Vagina (tissue), 2 donors: ENCODE measurements at regions not wholly inside any gene's neighbourhood (a gene's known extent, or its start where the extent isn't known, plus 50 kb on each side); places are given as distances from the start of the nearest gene placed in this dataset.

ENCODE experiments used
- POLR2A ChIP-seq, 2 donors: fragments of 450-650 bp; IDR thresholded peaks; one replicate each; pipeline ENCODE4 v1.6.1; 2017; ENCODE audit warnings: antibody characterized with exemption in 2 of 2, mild to moderate bottlenecking in 2 of 2, moderate library complexity in 2 of 2
- TF ChIP-seq, protein P1 (sequence below), 3 experiments: fragments of 450-650 bp in 2 of 3; fragments of 200-600 bp in 1 of 3; sonication (generic) in 1 of 3; IDR thresholded peaks; one replicate each; pipeline ENCODE4 v1.5.1; 2017 to 2019; ENCODE audit warnings: antibody characterized with exemption in 3 of 3, mild to moderate bottlenecking in 2 of 3, moderate library complexity in 2 of 3

DNA sequence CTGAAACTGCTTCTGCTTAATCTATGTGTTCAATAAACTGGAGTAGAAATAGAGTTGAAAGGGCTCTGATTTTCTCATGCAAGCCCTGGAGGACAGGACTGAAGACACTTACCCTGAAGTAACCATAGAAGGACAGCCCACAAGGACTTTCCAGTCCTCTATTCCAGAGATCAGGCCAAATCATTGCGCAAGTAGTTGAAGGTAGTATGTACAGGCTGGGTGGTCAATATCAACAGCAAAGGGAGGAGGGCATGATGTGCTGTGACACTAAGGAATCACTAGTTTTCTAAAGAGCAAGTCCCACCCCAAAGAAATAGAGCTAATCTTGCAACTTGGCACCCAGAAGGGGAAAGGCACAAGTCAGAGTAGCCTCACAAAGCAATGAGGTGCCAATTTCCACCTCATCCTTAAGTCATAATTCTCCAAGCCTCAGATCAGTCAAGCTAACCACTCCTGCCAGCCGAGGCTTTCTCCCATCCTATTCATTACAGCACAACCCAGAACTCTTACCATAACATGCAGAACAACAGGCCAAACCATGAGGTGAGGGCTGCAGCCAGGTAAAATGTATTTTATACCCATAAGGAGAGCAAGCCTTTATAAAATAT is 533.5 kb downstream of the TNS1 start:
- TF ChIP-seq POLR2A (IDR thresholded peaks at IDR 0.05), result no peak
- TF ChIP-seq, protein P1, sequence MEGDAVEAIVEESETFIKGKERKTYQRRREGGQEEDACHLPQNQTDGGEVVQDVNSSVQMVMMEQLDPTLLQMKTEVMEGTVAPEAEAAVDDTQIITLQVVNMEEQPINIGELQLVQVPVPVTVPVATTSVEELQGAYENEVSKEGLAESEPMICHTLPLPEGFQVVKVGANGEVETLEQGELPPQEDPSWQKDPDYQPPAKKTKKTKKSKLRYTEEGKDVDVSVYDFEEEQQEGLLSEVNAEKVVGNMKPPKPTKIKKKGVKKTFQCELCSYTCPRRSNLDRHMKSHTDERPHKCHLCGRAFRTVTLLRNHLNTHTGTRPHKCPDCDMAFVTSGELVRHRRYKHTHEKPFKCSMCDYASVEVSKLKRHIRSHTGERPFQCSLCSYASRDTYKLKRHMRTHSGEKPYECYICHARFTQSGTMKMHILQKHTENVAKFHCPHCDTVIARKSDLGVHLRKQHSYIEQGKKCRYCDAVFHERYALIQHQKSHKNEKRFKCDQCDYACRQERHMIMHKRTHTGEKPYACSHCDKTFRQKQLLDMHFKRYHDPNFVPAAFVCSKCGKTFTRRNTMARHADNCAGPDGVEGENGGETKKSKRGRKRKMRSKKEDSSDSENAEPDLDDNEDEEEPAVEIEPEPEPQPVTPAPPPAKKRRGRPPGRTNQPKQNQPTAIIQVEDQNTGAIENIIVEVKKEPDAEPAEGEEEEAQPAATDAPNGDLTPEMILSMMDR (IDR thresholded peaks at IDR 0.05), result no peak
